GM12872 (cell line): ENCODE measurements at regions not wholly inside any gene's neighbourhood (a gene's known extent, or its start where the extent isn't known, plus 50 kb on each side); places are given as distances from the start of the nearest gene placed in this dataset.

Source experiments
- CTCF ChIP-seq: IDR thresholded peaks from 3 replicates; pipeline ENCODE4 v1.5.1; 2011; ENCODE audit warnings: low read depth, mild to moderate bottlenecking, low read length, moderate library complexity; ENCODE audit not compliant: insufficient read depth

GRCh38 chr20:7189231-7189630 lies 421.7 kb downstream of the BMP2 start:
- TF ChIP-seq CTCF: no peak

GRCh38 chr20:7193681-7194080 lies 426.2 kb downstream of the BMP2 start:
- TF ChIP-seq CTCF: no peak

GRCh38 chr20:7195704-7196103 lies 428.2 kb downstream of the BMP2 start:
- TF ChIP-seq CTCF: no peak

- TF ChIP-seq CTCF: no peak
Observed at GRCh38 chr20:7196481-7196880, 429.0 kb downstream of the BMP2 start.

GRCh38 chr20:7199861-7200260 lies 432.4 kb downstream of the BMP2 start:
- no peak for TF ChIP-seq CTCF

GRCh38 chr20:7207186-7207798 lies 439.8 kb downstream of the BMP2 start:
- TF ChIP-seq CTCF: no peak

GRCh38 chr20:7210910-7211309 lies 443.4 kb downstream of the BMP2 start:
- TF ChIP-seq CTCF: no peak
